Mucosa of rectum (tissue), 2 donors: ENCODE measurements at regions not wholly inside any gene's neighbourhood (a gene's known extent, or its start where the extent isn't known, plus 50 kb on each side); places are given as distances from the start of the nearest gene placed in this dataset.
A peak's percentile ranks its signal among the peaks of the same experiment; 100 is the strongest.

Source experiments
- H3K27ac ChIP-seq, 2 donors: one replicate each; pipeline ENCODE4 v1.7.0; 2013; ENCODE audit warnings: inconsistent platforms in 2 of 2, low read depth in 2 of 2, low read length in 2 of 2
- H3K27me3 ChIP-seq, 2 donors: one replicate each; pipeline ENCODE4 v1.7.0; 2013; ENCODE audit warnings: low read length in 2 of 2; ENCODE audit not compliant: control insufficient read depth in 2 of 2, insufficient read depth in 2 of 2
- H3K36me3 ChIP-seq, 2 donors: one replicate each; pipeline ENCODE4 v1.7.0; 2013; ENCODE audit warnings: low read length in 2 of 2; ENCODE audit not compliant: control insufficient read depth in 2 of 2, insufficient read depth in 2 of 2
- H3K4me1 ChIP-seq, 2 donors: one replicate each; pipeline ENCODE4 v1.7.0; 2013; ENCODE audit warnings: low read length in 2 of 2, mild to moderate bottlenecking in 1 of 2; ENCODE audit not compliant: control insufficient read depth in 2 of 2, insufficient read depth in 2 of 2
- H3K4me3 ChIP-seq, 2 donors: one replicate each; pipeline ENCODE4 v1.7.0; 2013; ENCODE audit warnings: low read length in 2 of 2
- H3K9ac ChIP-seq, 2 donors: one replicate each; pipeline ENCODE4 v1.7.0; 2013; ENCODE audit warnings: low read length in 2 of 2, low read depth in 1 of 2, mild to moderate bottlenecking in 1 of 2
- H3K9me3 ChIP-seq, 2 donors: one replicate each; pipeline ENCODE4 v1.7.0; 2013; ENCODE audit warnings: low read length in 2 of 2; ENCODE audit not compliant: control insufficient read depth in 2 of 2
- donor health status: healthy.
- donor health status: Normal muscosa, but diverticular disease.

- no peak overlapping the region for H3K27ac ChIP-seq
- H3K4me3 ChIP-seq: no peak overlapping the region
- no peaks in the 10 kb centered on the region for H3K27me3 ChIP-seq
- H3K4me1 ChIP-seq: peaks cover 11 to 13% of the 10 kb centered on the region in 2 donors
- H3K9ac ChIP-seq: no peak overlapping the region
- no peaks in the 10 kb centered on the region for H3K9me3 ChIP-seq
- no peaks in the 10 kb centered on the region for H3K36me3 ChIP-seq
These were observed 71.3 kb upstream of the STT3B start for GRCh38 chr3:31461426-31461825.

- no peaks in the 10 kb centered on the region for H3K36me3 ChIP-seq
- peak overlapping the region; percentile 38 to 46 for H3K27ac ChIP-seq
- peak overlapping the region in 1 of 2 donors; percentile 8 for H3K4me3 ChIP-seq
- H3K9me3 ChIP-seq: no peaks in the 10 kb centered on the region
- peaks cover 11 to 13% of the 10 kb centered on the region in 2 donors for H3K4me1 ChIP-seq
- no peak overlapping the region for H3K9ac ChIP-seq
- H3K27me3 ChIP-seq: no peaks in the 10 kb centered on the region
These were observed 70.6 kb upstream of the STT3B start for GRCh38 chr3:31462050-31462569.

GRCh38 chr3:31465999-31466398, 66.7 kb upstream of the STT3B start:
- H3K9me3 ChIP-seq: no peaks in the 10 kb centered on the region
- no peaks in the 10 kb centered on the region for H3K27me3 ChIP-seq
- peaks cover 11 to 13% of the 10 kb centered on the region in 2 donors for H3K4me1 ChIP-seq
- H3K27ac ChIP-seq: no peak overlapping the region
- H3K9ac ChIP-seq: no peak overlapping the region
- no peak overlapping the region for H3K4me3 ChIP-seq
- H3K36me3 ChIP-seq: no peaks in the 10 kb centered on the region

- Histone ChIP-seq H3K36me3 (no peaks in the 10 kb centered on the region), H3K4me1 (peaks cover 8 to 9% of the 10 kb centered on the region in 2 donors), H3K9ac (no peak overlapping the region), H3K27ac (no peak overlapping the region), H3K4me3 (no peak overlapping the region), H3K9me3 (no peaks in the 10 kb centered on the region), H3K27me3 (no peaks in the 10 kb centered on the region)
These were observed 65.9 kb upstream of the STT3B start for GRCh38 chr3:31466866-31467265.

- Histone ChIP-seq H3K4me3 (no peak overlapping the region), H3K4me1 (no peaks in the 10 kb centered on the region), H3K27me3 (no peaks in the 10 kb centered on the region), H3K27ac (no peak overlapping the region), H3K9me3 (no peaks in the 10 kb centered on the region), H3K36me3 (no peaks in the 10 kb centered on the region), H3K9ac (no peak overlapping the region)
These were observed 64.3 kb upstream of the STT3B start for GRCh38 chr3:31468433-31468832.

- no peak overlapping the region for H3K4me3 ChIP-seq
- no peaks in the 10 kb centered on the region for H3K4me1 ChIP-seq
- no peak overlapping the region for H3K27ac ChIP-seq
- no peak overlapping the region for H3K9ac ChIP-seq
- no peaks in the 10 kb centered on the region for H3K27me3 ChIP-seq
- no peaks in the 10 kb centered on the region for H3K36me3 ChIP-seq
- H3K9me3 ChIP-seq: no peaks in the 10 kb centered on the region
These were observed 63.3 kb upstream of the STT3B start for GRCh38 chr3:31469385-31469784.

GRCh38 chr3:31472479-31473390, 60.0 kb upstream of the STT3B start:
- Histone ChIP-seq H3K9me3 (no peaks in the 10 kb centered on the region), H3K4me1 (no peaks in the 10 kb centered on the region), H3K36me3 (no peaks in the 10 kb centered on the region), H3K27me3 (no peaks in the 10 kb centered on the region), H3K4me3 (no peak overlapping the region), H3K27ac (no peak overlapping the region), H3K9ac (no peak overlapping the region)

- Histone ChIP-seq H3K9me3 (no peaks in the 10 kb centered on the region), H3K27ac (no peak overlapping the region), H3K4me1 (no peaks in the 10 kb centered on the region), H3K9ac (no peak overlapping the region), H3K27me3 (no peaks in the 10 kb centered on the region), H3K4me3 (no peak overlapping the region), H3K36me3 (no peaks in the 10 kb centered on the region)
These were observed 56.5 kb upstream of the STT3B start for GRCh38 chr3:31476209-31476608.

- no peaks in the 10 kb centered on the region for H3K36me3 ChIP-seq
- no peaks in the 10 kb centered on the region for H3K27me3 ChIP-seq
- H3K4me1 ChIP-seq: no peaks in the 10 kb centered on the region
- no peak overlapping the region for H3K9ac ChIP-seq
- H3K27ac ChIP-seq: no peak overlapping the region
- H3K4me3 ChIP-seq: no peak overlapping the region
- no peaks in the 10 kb centered on the region for H3K9me3 ChIP-seq
These were observed 53.3 kb upstream of the STT3B start for GRCh38 chr3:31479431-31479830.

- Histone ChIP-seq H3K27ac (no peak overlapping the region), H3K27me3 (no peaks in the 10 kb centered on the region), H3K4me1 (no peaks in the 10 kb centered on the region), H3K9me3 (no peaks in the 10 kb centered on the region), H3K36me3 (no peaks in the 10 kb centered on the region), H3K4me3 (no peak overlapping the region), H3K9ac (no peak overlapping the region)
These were observed 51.0 kb upstream of the STT3B start for GRCh38 chr3:31481697-31482096.
